Gastroesophageal sphincter (tissue), 4 donors: ENCODE measurements at regions not wholly inside any gene's neighbourhood (a gene's known extent, or its start where the extent isn't known, plus 50 kb on each side); places are given as distances from the start of the nearest gene placed in this dataset.
"Not testable (repeated sequence)": the region's sequence is repeated elsewhere in the genome, so short reads cannot be mapped to it uniquely, and the experiment has no call there.

Experiments used
- ATAC-seq: fragments of 150-250 bp; one replicate; pipeline ENCODE4 v1.9.1; 2016; ENCODE audit warnings: mild to moderate bottlenecking, moderate library complexity
- H3K27ac ChIP-seq, 4 donors: fragments of 200-600 bp; sonication (generic) in 3 of 4; 1 replicate in 3 of 4; 2 replicates in 1 of 4; pipeline ENCODE4 v1.5.1; 2016 to 2019
- H3K27me3 ChIP-seq: fragments of 200-600 bp; sonication (generic); one replicate; pipeline ENCODE4 v1.5.1; 2019
- H3K36me3 ChIP-seq, 2 donors: fragments of 200-600 bp; sonication (generic); one replicate each; pipeline ENCODE4 v1.5.1; 2019; ENCODE audit warnings: control low read depth in 1 of 2
- H3K4me1 ChIP-seq, 3 donors: fragments of 200-600 bp; sonication (generic); 1 replicate in 2 of 3; 2 replicates in 1 of 3; pipeline ENCODE4 v1.5.1; 2016 to 2019; ENCODE audit warnings: control low read depth in 2 of 3
- H3K4me3 ChIP-seq, 2 donors: fragments of 200-600 bp; sonication (generic); one replicate each; pipeline ENCODE4 v1.5.1; 2019; ENCODE audit warnings: mild to moderate bottlenecking in 1 of 2, moderate library complexity in 1 of 2
- H3K9me3 ChIP-seq, 3 donors: fragments of 200-600 bp; sonication (generic); one replicate each; pipeline ENCODE4 v1.5.1; 2017 to 2019; ENCODE audit warnings: control low read depth in 2 of 3
- EP300 ChIP-seq: sonication (generic); formaldehyde crosslinking; IDR thresholded peaks from one replicate; pipeline ENCODE4 v1.6.1; 2017; ENCODE audit warnings: antibody characterized with exemption, mild to moderate bottlenecking
- POLR2A ChIP-seq, 2 donors: fragments of 450-650 bp; IDR thresholded peaks; one replicate each; pipeline ENCODE4 v1.6.1; 2017; ENCODE audit warnings: antibody characterized with exemption in 2 of 2, mild to moderate bottlenecking in 2 of 2, moderate library complexity in 1 of 2
- POLR2AphosphoS5 ChIP-seq: sonication (generic); formaldehyde crosslinking; IDR thresholded peaks from one replicate; pipeline ENCODE4 v1.6.1; 2017; ENCODE audit warnings: antibody characterized with exemption
- WGBS, 2 donors: methylation state at CpG; one replicate each; pipeline ENCODE4 v1.1.5; 2018; ENCODE audit warnings: low coverage in 1 of 2; 5-methylcytosine and 5-hydroxymethylcytosine counted together
- TF ChIP-seq, protein P1 (sequence below), 4 experiments: fragments of 200-600 bp in 2 of 4; fragments of 450-650 bp in 2 of 4; sonication (generic) in 1 of 4; IDR thresholded peaks; one replicate each; pipeline ENCODE4 v1.5.1; 2017 to 2019; ENCODE audit warnings: antibody characterized with exemption in 4 of 4, mild to moderate bottlenecking in 2 of 4, moderate library complexity in 2 of 4

DNA sequence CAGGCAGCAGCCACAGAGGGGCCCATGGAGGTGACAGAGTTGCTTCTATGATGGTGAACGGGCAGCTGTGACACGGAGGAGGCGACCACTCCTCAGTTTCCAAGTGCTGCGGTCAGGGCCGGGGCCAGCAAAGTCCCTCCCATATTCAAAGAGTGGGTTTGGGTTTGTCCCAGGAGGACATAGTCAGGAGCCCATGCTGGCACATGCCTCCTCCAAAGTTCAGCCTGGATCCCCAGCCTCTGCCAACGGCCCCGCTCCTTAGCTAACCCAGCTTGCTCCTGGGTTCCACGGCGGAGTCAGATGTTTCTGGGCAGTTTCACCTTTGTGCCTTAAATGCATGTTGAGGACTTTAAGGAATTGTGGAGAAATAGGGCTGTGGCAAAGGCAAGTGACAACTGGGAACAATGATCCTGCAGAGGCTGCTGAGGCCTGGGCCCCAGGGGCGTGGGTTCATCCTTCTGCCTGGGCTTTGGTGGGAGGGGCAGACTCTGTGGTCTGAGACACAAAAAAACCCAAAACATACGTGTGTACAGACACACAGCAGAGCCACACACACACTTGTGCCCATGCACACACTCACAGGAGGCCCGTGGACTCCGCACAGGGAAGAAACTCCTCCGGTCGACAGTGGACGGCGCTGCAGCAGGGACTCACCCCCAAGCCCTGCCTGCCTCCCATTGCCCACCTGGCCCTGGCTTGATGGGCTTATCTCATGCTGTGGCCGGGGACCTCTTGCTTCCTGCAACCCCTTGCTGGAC is 399.4 kb downstream of the TMEM121 start:
- Histone ChIP-seq H3K27ac (no peak overlapping the region), H3K27me3 (peaks cover 32% of the 10 kb centered on the region), H3K9me3 (peaks cover 0 to 37% (median 0%) of the 10 kb centered on the region in 3 donors), H3K36me3 (no peaks in the 10 kb centered on the region), H3K4me1 (no peaks in the 10 kb centered on the region), H3K4me3 (no peak overlapping the region)
- WGBS, 2 donors = 20 to 83% methylated on average over 1 to 6 of the region's 18 CpGs
- no peak for ATAC-seq
- TF ChIP-seq EP300 = no peak
- TF ChIP-seq, protein P1, sequence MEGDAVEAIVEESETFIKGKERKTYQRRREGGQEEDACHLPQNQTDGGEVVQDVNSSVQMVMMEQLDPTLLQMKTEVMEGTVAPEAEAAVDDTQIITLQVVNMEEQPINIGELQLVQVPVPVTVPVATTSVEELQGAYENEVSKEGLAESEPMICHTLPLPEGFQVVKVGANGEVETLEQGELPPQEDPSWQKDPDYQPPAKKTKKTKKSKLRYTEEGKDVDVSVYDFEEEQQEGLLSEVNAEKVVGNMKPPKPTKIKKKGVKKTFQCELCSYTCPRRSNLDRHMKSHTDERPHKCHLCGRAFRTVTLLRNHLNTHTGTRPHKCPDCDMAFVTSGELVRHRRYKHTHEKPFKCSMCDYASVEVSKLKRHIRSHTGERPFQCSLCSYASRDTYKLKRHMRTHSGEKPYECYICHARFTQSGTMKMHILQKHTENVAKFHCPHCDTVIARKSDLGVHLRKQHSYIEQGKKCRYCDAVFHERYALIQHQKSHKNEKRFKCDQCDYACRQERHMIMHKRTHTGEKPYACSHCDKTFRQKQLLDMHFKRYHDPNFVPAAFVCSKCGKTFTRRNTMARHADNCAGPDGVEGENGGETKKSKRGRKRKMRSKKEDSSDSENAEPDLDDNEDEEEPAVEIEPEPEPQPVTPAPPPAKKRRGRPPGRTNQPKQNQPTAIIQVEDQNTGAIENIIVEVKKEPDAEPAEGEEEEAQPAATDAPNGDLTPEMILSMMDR (IDR thresholded peaks at IDR 0.05) = no peak
- TF ChIP-seq POLR2AphosphoS5 = no peak
- TF ChIP-seq POLR2A (IDR thresholded peaks at IDR 0.05) = no peak

DNA sequence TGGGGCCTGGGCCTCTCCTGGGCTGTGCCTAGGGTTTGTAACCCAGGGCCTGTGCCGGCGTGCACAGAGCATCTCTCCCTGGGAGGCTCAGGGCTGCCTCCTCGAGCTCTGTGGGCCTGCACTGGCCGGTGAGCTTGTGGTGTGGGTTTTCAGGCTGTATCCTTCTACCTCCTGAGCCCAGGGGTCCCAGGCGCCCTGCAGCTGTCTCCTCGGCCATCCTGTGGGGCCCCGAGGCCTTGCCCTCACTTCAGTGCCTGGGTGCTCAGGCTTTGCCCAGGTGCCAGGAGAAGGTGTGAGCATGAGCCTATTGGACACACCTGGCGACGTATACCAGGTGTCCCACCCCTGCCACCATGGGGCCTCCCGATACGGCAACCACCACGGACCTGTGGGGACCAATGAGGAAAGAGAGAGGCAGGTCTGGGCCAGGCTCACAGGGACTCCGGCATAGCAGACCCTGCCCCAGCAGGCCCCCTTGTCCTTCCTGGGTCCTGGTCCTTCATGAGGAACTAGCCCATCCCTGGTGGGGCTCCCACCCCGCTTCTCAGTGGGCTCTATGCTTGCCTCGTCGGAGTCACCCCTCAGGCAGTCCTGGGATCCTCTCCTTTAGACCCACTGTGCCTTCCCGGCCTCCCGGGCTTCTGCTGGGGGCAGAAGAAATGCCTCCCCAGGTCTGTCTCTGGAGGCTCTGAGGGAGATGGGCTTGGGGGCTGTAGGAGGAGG is 400.2 kb downstream of the TMEM121 start:
- Histone ChIP-seq H3K9me3 (peaks cover 0 to 33% (median 0%) of the 10 kb centered on the region in 3 donors), H3K4me3 (no peak overlapping the region), H3K27ac (no peak overlapping the region), H3K36me3 (no peaks in the 10 kb centered on the region), H3K4me1 (no peaks in the 10 kb centered on the region), H3K27me3 (peaks cover 32% of the 10 kb centered on the region)
- TF ChIP-seq POLR2AphosphoS5 (no peak), POLR2A (IDR thresholded peaks at IDR 0.05) (no peak), EP300 (no peak)
- TF ChIP-seq, protein P1 (IDR thresholded peaks at IDR 0.05) = no peak
- no CpG with 5 or more reads among the region's 18 CpGs for WGBS, 2 donors
- no peak for ATAC-seq

DNA sequence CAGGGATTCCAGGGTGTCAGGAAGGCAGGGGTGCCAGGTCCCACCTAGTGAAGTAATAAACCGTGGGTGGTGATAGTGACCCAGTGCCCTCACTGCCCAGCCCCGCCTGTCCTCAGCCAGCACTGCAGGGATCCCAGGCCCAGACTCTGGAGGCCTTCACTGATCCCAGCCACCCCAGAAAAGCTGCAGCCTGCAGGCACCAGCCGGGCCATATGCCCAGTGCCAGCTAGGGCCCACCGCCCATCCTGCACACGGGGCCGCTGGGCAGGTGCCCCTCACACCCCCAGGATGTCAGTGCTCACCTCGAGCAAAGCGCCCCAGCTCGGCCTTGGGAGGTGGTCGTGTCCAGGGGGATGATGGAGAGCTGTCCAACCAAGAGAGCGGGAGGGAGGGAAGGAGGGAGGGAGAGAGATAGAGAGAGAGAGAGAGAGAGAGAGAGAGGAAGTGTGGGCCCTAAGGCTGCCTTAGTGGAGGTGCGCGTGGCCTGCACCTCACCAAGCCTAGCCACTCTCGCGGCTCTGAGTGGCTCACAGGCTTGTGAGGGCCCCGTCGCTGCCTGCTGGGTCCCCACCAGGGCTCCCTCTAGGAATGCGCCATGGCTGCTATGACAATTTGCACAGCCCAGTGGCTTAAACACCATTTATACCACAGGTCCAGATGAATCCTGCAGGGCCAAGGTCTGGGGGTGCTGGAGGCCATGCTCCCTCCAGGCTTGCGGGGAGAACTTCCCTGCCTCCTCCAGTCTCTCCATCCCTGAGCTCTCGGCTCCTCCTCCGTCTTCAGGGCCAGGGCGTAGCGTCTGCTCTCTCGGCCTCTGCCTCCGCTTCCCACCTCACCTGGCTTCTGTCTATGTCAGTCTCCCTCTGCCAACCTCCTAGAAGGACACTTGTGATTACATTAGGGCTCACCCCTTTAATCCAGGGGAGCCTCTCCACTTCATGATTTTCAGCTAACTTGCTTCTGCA is 401.0 kb downstream of the TMEM121 start:
- H3K9me3 ChIP-seq = peaks cover 0 to 25% (median 0%) of the 10 kb centered on the region in 3 donors
- H3K36me3 ChIP-seq = no peaks in the 10 kb centered on the region
- no peak for ATAC-seq
- H3K4me3 ChIP-seq = no peak overlapping the region
- 70 to 92% methylated on average over 4 to 14 of the region's 25 CpGs for WGBS, 2 donors
- H3K27ac ChIP-seq = no peak overlapping the region
- TF ChIP-seq POLR2A (IDR thresholded peaks at IDR 0.05) = no peak
- TF ChIP-seq, protein P1 (IDR thresholded peaks at IDR 0.05) = no peak
- no peak for TF ChIP-seq POLR2AphosphoS5
- TF ChIP-seq EP300 = no peak
- no peaks in the 10 kb centered on the region for H3K4me1 ChIP-seq
- H3K27me3 ChIP-seq = peaks cover 37% of the 10 kb centered on the region

DNA sequence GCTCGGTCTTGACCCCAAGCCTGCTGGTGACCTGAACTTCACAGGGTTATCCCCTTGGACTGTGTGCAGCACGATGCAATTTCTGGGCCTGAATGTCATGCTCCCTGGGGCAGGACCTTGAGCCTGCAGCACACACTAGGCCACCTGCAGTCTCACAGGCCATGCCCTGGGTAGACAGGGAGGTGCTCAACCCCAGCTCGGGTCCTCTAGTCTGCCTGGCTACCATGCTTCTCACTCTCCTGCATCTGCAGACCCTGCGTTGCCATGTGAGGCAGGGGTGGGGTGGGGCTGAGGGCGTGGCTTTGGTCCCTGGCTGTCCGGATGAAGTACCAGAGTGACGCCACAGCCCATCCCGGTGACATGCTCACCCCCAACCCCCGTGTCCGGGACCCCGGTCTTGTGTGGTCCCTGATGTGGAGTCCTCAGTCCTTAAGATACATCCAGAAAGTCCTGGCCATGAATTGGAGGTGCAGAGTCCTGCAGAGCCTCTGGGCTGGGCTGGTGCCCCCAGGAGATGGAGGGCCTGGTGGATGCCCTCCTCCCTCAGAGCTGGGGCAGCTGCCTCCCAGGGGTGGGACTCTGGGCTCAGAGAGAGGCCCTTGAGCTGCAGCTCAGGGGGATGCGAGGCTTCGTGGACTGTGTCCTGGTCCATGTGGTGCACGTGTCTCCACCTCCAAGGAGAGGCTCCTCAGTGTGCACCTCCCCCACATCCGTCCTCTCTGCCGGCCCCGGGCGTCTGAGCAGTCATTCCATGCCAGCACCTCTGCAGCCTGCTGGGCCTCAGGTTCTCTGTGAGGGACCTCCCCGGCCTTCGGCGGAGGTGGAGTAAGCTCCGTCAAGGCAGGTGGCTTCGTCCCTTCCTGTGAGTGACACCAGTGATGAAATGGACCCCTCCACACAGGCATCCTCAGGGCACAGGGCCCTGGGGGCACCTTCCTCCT is 402.1 kb downstream of the TMEM121 start:
- 57 to 69% methylated on average over 1 to 3 of the region's 23 CpGs for WGBS, 2 donors
- H3K36me3 ChIP-seq, H3K4me3 ChIP-seq: not testable (repeated sequence)

More for the DNA sequence above, 402.1 kb downstream of the TMEM121 start:
- peaks cover 0 to 17% (median 0%) of the 10 kb centered on the region in 3 donors for H3K9me3 ChIP-seq
- ATAC-seq, H3K27ac ChIP-seq, H3K4me1 ChIP-seq: not testable (repeated sequence)
- H3K27me3 ChIP-seq = peaks cover 46% of the 10 kb centered on the region
